AG09319 (cell line): ENCODE measurements at regions not wholly inside any gene's neighbourhood (a gene's known extent, or its start where the extent isn't known, plus 50 kb on each side); places are given as distances from the start of the nearest gene placed in this dataset.
"Not testable (repeated sequence)": the region's sequence is repeated elsewhere in the genome, so short reads cannot be mapped to it uniquely, and the experiment has no call there.

Source experiments
- DNase-seq: peaks from one replicate; pipeline ENCODE4 v3.0.0-alpha.2; 2010; ENCODE audit warnings: low read depth; ENCODE audit errors: extremely low read depth
- TF ChIP-seq, protein P1 (sequence below): IDR thresholded peaks from 2 replicates; pipeline ENCODE4 v1.5.1; 2011; ENCODE audit warnings: low read depth, mild to moderate bottlenecking, inconsistent platforms, low read length, moderate library complexity

DNA sequence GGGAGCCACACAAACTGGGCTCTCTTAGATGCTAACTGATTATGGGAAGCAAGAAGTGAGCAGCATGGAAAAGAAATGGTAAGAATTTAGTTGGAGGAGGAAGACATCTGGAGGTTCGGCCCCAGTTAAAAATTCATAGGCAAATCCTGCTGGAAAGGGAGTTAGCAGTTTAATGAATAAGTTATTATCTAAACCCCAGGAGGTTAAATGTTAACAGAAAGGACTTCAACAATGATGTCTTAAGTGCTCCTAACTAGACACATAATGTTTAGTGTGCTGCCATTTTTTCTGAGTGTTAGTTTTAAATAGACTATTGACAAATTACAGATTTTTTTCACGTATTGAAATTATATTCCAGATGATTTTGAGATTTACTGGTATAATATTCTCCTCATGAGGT, 1265.3 kb upstream of the ADGRL2 start:
- no peak for DNase-seq
- TF ChIP-seq, protein P1, sequence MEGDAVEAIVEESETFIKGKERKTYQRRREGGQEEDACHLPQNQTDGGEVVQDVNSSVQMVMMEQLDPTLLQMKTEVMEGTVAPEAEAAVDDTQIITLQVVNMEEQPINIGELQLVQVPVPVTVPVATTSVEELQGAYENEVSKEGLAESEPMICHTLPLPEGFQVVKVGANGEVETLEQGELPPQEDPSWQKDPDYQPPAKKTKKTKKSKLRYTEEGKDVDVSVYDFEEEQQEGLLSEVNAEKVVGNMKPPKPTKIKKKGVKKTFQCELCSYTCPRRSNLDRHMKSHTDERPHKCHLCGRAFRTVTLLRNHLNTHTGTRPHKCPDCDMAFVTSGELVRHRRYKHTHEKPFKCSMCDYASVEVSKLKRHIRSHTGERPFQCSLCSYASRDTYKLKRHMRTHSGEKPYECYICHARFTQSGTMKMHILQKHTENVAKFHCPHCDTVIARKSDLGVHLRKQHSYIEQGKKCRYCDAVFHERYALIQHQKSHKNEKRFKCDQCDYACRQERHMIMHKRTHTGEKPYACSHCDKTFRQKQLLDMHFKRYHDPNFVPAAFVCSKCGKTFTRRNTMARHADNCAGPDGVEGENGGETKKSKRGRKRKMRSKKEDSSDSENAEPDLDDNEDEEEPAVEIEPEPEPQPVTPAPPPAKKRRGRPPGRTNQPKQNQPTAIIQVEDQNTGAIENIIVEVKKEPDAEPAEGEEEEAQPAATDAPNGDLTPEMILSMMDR = no peak

DNA sequence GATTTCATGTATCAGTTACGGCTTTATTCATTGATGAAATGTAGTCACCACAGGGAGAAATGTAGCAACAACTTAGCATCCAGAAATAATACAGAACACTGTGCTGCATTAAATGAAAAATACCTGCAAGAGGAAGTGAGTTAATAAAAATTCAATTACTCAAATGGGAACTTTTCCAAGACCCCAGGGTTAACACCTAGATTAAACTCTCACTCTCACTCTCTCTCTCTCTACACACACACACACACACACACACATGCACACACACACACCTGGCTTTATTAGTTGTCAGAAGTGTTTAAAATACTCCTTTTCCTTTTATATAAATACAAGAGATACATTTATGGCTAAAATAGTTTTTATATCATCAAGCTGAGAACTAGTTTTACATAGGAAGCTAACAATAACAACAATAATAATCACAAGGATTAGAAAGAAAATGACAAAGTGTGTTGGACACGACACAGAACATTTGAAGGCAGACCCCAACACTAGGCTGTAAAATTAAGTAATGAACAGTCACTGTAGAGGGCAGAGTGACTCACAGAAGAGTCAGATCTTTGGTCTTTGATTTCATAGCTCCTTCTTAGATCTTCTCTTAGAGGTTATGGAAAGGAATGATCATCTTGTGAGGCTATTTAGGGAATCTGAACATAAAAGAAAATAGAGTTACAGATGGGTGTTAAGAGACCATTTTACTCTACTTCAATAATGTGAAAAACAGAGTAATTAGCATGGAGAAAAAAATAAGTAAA, 1266.0 kb upstream of the ADGRL2 start:
- TF ChIP-seq, protein P1 = no peak
- no peak for DNase-seq

DNA sequence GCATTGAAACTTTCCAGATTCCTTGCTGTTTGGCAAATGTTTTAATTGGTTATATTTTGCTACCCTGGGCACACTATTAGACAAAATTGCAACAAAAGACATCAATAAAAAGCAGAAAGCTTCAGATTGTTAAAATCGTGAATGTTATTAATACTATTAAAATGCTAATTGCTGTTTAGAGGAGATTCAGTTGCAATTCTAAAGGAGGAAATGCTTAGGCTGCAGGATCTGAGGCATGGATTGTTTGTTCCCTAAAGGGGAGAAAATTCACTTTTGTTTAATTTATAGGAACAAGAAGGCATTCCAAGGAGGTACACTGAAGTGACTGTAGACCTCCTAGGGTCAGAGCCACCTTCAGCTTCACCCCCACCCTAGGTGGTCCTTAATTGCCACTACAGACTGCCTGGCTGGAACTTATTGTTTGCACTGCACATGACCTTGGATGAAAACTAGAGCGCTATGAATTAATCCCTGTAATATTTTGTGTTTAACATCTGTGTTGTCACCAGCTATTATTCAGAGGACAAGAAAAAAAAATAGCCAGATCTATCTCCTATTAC, 1266.9 kb upstream of the ADGRL2 start:
- DNase-seq = no peak
- TF ChIP-seq, protein P1 = no peak

DNA sequence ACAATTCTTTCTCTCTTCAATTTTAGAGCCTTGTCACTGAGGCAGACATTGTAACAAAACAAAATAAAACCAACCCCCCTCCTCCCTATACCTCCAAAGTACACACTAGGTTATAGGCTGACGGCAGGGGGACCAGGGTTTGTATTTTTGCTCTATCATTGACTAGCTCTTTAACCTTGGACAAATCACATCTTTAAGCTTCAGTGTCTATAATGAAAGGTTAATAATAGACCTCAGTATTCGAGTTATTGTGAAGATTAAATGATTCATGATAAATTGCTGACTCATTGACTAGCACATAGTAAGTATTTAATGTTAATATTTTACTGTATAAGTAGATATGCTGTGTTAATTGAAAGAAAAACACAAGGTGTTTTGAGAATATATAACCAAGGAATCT, 1267.6 kb upstream of the ADGRL2 start:
- TF ChIP-seq, protein P1 = no peak

DNA sequence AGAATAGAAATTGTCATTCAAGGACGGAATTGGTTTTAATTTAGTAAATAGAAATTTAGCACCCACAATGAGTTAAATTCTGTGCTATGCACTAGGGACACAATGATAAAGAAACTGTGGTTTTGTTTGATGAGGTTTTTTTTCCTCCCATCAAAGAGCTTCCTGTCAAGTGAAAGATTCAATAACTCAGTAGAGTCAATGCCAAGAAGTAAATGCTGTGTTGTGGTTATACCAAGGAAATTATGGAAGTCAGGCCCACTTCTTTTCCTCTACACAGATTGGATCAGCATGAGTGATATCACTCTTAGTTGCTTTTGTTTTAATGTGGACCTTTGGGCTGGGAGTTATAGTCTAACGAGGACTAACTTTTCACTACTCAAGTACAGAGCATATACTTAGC, 1269.6 kb upstream of the ADGRL2 start:
- TF ChIP-seq, protein P1 = no peak
- DNase-seq = no peak

More for the DNA sequence above, 1267.6 kb upstream of the ADGRL2 start:
- no peak for DNase-seq

DNA sequence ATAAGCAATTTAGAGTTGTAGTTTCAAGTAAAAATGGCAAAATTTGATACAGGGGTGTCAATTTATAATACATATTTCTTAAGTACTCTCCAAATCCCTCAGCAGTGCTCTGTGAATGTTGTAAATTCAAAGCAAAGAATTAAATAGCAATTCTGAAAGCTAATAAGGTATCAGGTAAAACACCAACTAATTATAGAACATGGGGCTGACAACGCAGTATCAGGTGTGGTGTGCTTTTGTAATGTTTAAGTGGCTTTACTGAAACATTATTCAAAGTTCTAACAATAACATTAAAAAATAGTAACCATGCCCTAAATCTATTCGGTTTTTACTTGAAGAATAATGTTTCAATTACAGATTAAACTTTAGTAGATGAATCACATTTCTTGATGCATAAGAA, 1271.2 kb upstream of the ADGRL2 start:
- TF ChIP-seq, protein P1 = no peak
- no peak for DNase-seq

DNA sequence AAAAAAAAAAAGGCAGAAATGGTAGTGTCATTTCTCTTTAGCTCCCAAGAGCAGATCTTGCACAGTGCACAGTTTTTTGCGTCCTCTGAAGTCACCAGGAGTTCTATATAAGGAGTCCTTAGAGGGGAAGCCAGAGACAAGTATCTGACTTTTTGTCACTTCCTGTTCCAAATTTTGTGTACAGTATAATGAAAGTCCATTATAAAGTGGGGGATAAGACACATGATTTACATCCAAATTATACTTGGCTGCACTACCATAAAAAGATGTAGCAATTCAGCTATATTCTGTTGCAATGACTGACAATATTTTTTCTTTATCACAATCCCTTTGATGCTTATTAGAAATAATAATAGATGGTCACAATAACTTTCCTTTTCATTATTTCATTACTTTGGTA, 1276.9 kb upstream of the ADGRL2 start:
- TF ChIP-seq, protein P1 = no peak
- no peak for DNase-seq

DNA sequence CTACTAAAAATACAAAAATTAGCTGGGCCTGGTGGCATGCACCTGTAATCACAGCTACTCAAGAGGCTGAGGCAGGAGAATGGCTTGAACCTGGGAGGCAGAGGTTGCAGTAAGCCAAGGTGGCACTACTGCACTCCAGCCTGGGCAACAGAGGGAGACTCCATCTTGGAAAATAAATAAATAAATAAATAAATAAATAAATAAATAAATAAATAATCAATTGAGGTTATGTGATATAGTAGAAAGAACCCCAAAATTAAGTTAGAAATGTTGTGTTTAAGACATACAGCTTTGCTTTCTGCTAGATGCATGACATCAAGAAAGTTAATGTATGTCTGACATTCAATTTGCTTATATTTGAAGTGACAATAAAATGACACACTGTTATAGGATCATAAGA, 1277.7 kb upstream of the ADGRL2 start:
- DNase-seq = not testable (repeated sequence)
